KMS-11 (cell line): ENCODE measurements at regions not wholly inside any gene's neighbourhood (a gene's known extent, or its start where the extent isn't known, plus 50 kb on each side); places are given as distances from the start of the nearest gene placed in this dataset.

Experiments
- H2AFZ ChIP-seq: fragments of 200-600 bp; sonication (generic); 2 replicates; pipeline ENCODE4 v1.6.1; 2016; ENCODE audit warnings: antibody characterized with exemption, mixed run types, low read depth
- H3K27ac ChIP-seq: fragments of 200-600 bp; sonication (generic); 2 replicates; pipeline ENCODE4 v1.6.1; 2016; ENCODE audit warnings: mild to moderate bottlenecking, mixed run types
- H3K27me3 ChIP-seq: fragments of 200-600 bp; sonication (generic); 2 replicates; pipeline ENCODE4 v1.6.1; 2017; ENCODE audit warnings: mild to moderate bottlenecking, low read depth, mixed run types, moderate library complexity; ENCODE audit not compliant: insufficient read depth
- H3K36me3 ChIP-seq: fragments of 200-600 bp; sonication (generic); 2 replicates; pipeline ENCODE4 v1.6.1; 2017; ENCODE audit warnings: mild to moderate bottlenecking, mixed run types; ENCODE audit not compliant: insufficient read depth
- H3K4me1 ChIP-seq: fragments of 200-600 bp; sonication (generic); 2 replicates; pipeline ENCODE4 v1.6.1; 2016; ENCODE audit warnings: mild to moderate bottlenecking, low read depth, mixed run types; ENCODE audit not compliant: poor library complexity, severe bottlenecking
- H3K4me2 ChIP-seq: fragments of 200-600 bp; sonication (generic); 2 replicates; pipeline ENCODE4 v1.7.0; 2016; ENCODE audit warnings: mild to moderate bottlenecking, mixed run types
- H3K4me3 ChIP-seq: fragments of 200-600 bp; sonication (generic); IDR thresholded peaks from 2 replicates; pipeline ENCODE4 v1.6.1; 2017; ENCODE audit warnings: low read depth, low read length, mixed read lengths; ENCODE audit not compliant: insufficient read depth
- H3K79me2 ChIP-seq: fragments of 200-600 bp; sonication (generic); 2 replicates; pipeline ENCODE4 v1.6.1; 2016; ENCODE audit warnings: low read depth, mixed run types; ENCODE audit not compliant: insufficient read depth
- H3K9ac ChIP-seq: fragments of 200-600 bp; sonication (generic); 2 replicates; pipeline ENCODE4 v1.6.1; 2016; ENCODE audit warnings: mild to moderate bottlenecking, mixed run types
- H4K20me1 ChIP-seq: fragments of 200-600 bp; sonication (generic); 2 replicates; pipeline ENCODE4 v1.6.1; 2016; ENCODE audit warnings: mild to moderate bottlenecking, mixed run types; ENCODE audit not compliant: insufficient read depth
- CTCF ChIP-seq: fragments of 200-600 bp; sonication (generic); conservative IDR thresholded peaks from 2 replicates; pipeline ENCODE4 v1.6.1; 2017; ENCODE audit warnings: low read depth, mild to moderate bottlenecking, antibody characterized with exemption, low read length, moderate library complexity, mixed read lengths

- H3K36me3 ChIP-seq = no peaks in the 10 kb centered on the region
- no peak for TF ChIP-seq CTCF
Measured at GRCh38 chr12:89834676-89835075, 126.0 kb upstream of the ATP2B1 start.

GRCh38 chr12:89833337-89834252, 125.0 kb upstream of the ATP2B1 start:
- no peaks in the 10 kb centered on the region for H3K36me3 ChIP-seq
- H2AFZ ChIP-seq = no peak overlapping the region
- no peaks in the 10 kb centered on the region for H4K20me1 ChIP-seq
- H3K79me2 ChIP-seq = no peaks in the 10 kb centered on the region
- H3K4me3 ChIP-seq = no peak overlapping the region
- no peak overlapping the region for H3K4me2 ChIP-seq
- TF ChIP-seq CTCF = no peak
- H3K9ac ChIP-seq = no peak overlapping the region
- no peaks in the 10 kb centered on the region for H3K4me1 ChIP-seq
- no peaks in the 10 kb centered on the region for H3K27me3 ChIP-seq
- H3K27ac ChIP-seq = no peak overlapping the region

More at GRCh38 chr12:89834676-89835075, 126.0 kb upstream of the ATP2B1 start:
- no peak overlapping the region for H3K27ac ChIP-seq
- H2AFZ ChIP-seq = no peak overlapping the region
- no peaks in the 10 kb centered on the region for H3K4me1 ChIP-seq
- no peak overlapping the region for H3K4me3 ChIP-seq
- no peak overlapping the region for H3K4me2 ChIP-seq
- no peak overlapping the region for H3K9ac ChIP-seq
- H3K27me3 ChIP-seq = no peaks in the 10 kb centered on the region
- H4K20me1 ChIP-seq = no peaks in the 10 kb centered on the region
- H3K79me2 ChIP-seq = no peaks in the 10 kb centered on the region

- H3K27ac ChIP-seq = no peak overlapping the region
- no peaks in the 10 kb centered on the region for H3K27me3 ChIP-seq
- TF ChIP-seq CTCF = no peak
- no peaks in the 10 kb centered on the region for H4K20me1 ChIP-seq
- H3K4me2 ChIP-seq = no peak overlapping the region
- no peak overlapping the region for H3K4me3 ChIP-seq
- no peaks in the 10 kb centered on the region for H3K36me3 ChIP-seq
- H3K79me2 ChIP-seq = no peaks in the 10 kb centered on the region
- no peaks in the 10 kb centered on the region for H3K4me1 ChIP-seq
- H3K9ac ChIP-seq = no peak overlapping the region
- no peak overlapping the region for H2AFZ ChIP-seq
Measured at GRCh38 chr12:89832336-89832735, 123.7 kb upstream of the ATP2B1 start.

GRCh38 chr12:89831310-89832095, 122.9 kb upstream of the ATP2B1 start:
- Histone ChIP-seq H4K20me1 (no peaks in the 10 kb centered on the region), H3K27me3 (no peaks in the 10 kb centered on the region), H3K79me2 (no peaks in the 10 kb centered on the region), H2AFZ (no peak overlapping the region), H3K9ac (no peak overlapping the region), H3K36me3 (no peaks in the 10 kb centered on the region), H3K27ac (no peak overlapping the region), H3K4me2 (no peak overlapping the region), H3K4me3 (no peak overlapping the region), H3K4me1 (no peaks in the 10 kb centered on the region)
- no peak for TF ChIP-seq CTCF
